ENCODE measurements at regions not wholly inside any gene's neighbourhood (a gene's known extent, or its start where the extent isn't known, plus 50 kb on each side); places are given as distances from the start of the nearest gene placed in this dataset.
"Not testable (repeated sequence)": the region's sequence is repeated elsewhere in the genome, so short reads cannot be mapped to it uniquely, and the experiment has no call there.

- DNase-seq, result no peak
Measured at GRCh38 chr16:85447693-85448313, 165.3 kb upstream of the GSE1 start.

DNA sequence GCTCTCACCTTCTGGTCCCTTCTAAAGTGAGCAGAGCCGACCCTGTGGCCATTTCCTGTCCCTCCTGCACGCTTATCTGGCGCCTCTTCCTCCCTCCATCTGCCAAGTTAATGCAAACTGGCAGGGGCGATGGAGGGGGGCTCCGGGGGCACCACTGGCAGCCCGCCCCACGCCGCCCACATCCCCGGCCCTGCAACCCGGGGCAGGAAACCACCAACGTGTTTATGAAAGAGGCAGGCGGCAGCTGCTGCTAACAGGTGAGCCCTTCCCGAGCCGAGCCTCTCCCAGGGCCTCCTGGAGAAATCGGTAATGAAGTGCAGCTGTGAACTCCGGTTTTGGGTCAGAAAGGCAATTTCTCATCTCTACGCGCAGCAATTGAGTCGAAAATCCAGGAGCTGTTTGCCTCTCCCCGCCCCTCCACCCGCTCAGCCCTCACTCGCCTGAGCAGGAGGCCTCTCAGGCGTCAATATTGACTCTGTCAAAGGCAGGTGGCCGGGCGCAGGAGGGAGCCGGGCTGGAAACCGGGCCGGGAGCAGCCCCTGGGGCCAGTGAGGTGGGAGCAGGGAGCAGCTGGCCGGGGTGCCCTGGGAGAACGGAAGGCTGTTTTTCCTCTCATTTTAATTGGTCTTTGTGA lies 164.4 kb upstream of the GSE1 start:
- DNase-seq, result no peak

DNA sequence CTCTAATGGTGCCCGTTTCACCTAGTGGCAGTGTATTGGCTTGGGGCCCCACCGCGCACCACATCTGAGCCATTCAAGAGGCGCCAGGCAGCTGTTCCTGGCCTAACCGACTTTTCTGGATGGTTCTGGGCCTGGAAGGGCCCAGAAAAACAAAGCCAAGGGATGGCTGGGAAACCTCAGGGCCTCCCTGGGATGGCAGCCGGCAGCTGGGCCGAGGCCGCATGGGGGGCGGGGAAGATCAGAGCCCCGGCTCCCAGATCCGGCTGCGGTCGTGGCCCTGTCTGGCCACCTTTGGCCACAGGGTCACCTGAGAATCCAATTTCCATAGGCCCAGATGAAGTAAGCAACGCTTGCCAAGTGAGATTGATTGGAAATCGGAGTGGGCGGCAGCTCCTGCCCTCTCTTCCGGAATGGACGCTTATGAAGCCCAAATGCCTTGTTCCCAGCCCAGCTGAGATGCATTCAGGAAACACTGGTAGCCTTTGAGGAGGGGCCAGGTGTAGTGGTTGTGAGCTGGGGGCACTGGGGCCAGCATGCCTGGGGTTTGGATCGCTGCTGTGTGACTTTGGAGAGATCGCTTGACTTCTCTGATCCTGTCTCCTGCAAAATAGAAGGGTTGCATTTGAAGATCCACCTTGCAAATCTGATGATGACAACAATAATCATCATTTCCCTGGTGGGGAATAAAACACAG lies 163.8 kb upstream of the GSE1 start:
- DNase-seq, result no peak

GRCh38 chr16:85449885-85450245 lies 163.3 kb upstream of the GSE1 start:
- DNase-seq, result no peak

DNA sequence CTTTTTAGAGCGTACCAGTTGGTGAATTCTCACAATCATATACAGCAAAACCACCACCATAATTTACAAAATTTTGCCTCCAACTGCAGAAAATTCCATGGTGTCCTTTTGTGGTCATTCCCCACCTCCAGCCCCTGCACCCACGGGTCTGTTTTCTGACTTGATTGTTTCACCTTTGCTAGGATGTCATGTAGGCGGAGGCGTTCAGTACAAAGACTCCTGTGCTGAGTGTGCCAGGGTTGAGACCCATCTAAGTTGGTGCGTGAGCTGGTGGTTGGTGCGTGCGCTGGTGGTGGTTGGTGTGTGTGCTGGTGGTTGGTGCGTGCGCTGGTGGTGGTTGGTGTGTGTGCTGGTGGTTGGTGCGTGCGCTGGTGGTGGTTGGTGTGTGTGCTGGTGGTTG lies 162.0 kb upstream of the GSE1 start:
- not testable (repeated sequence) for DNase-seq

GRCh38 chr16:85451641-85452363 lies 161.3 kb upstream of the GSE1 start:
- no peak for DNase-seq

DNA sequence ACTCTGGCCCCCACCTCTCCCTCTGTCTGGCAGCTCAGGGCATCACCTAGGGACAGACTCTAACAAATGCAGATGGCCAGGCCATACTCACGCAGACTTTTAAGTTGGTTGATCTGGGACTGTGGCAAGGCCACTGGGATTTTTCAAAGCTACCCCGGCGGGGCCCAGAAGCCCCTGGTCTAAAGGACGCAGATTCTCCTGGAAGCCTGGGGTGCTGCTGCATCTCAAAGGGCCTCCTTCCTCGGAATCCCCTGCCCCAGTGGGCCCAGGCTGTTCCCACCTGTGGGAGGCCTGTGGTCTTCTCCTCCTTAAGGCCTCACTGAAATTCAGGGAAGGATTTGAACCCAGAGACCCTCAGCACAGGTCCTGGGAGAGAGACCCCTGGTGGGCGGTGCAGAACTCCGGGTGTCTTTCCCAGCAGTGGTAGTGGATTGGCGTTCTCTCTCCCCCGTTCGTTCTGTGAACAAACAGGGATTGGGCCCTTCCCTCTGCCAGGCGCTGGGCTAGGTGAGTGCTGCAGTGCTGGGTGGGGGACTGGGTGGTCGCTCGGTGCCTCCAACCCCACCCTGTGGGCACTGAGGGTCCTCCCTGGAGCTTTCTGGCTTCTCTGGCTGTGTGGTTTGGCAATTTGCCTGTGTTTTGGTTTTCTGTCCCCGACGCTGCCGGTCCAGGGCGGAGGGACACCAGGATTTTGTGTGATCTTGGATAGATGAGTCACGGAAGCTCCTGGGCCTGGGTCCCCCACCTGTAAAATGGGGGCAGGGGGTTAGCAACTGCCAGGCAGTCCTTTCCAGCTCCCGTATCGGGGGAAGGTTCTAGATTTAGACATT lies 160.5 kb upstream of the GSE1 start:
- DNase-seq, result no peak

DNA sequence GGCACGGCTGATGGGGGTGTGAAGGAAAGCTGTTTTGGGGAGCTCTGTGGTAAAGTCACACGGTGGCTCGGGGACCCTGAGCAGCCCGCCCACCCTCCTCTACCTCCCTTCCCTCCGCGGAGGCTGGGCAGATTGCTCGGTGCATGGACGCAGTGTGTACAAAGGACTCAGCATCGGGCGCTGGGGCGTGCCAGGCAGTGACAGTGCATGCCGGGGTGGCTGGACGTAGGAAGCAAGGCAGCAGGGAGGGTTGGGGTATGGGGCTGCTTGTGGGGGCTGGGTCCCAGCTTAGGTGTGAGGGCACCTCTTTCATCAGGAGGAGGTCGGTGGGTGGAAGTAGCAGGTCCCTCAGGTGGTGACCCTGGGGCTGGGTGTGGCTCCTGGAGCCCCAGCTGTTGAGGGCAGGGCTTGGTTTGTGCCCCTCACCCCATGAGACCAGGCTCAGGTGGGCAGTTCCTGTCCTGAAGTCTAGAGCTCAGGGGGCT lies 159.9 kb upstream of the GSE1 start:
- no peak for DNase-seq

GRCh38 chr16:85453703-85454102 lies 159.4 kb upstream of the GSE1 start:
- DNase-seq, result no peak

DNA sequence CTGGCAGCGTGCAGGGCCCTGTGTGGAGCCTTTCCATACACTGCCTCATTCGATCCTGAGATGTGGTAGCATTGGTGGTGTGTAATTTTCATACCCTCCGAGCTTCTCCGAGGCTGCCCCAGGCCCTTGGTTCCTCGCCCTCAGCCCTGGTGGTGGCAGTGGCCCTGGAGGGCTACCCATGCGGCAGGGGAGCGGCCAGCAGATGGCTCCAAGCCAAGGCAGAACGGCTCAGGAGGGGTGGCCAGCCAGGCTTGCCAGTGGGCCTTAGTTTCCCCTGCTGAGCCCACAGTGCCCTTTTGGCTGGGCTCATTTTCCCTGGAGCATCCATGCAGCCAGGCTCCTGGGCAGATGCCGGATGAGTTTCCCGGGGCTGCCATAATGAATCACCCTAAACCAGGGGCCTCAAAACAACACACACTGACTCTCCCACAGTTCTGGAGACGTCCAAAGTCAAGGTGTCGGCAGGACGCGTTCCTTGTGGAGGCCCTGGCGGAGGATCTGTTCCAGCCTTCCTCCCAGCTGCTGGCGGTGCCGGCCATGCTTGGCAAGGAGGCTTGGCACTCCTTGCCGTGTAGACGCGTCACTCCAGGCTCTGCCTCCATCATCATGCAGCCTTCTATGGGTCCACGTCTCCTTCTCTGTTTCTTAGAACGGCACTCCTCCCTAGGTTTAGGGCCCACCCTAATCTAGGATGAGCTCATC lies 158.8 kb upstream of the GSE1 start:
- no peak for DNase-seq

DNA sequence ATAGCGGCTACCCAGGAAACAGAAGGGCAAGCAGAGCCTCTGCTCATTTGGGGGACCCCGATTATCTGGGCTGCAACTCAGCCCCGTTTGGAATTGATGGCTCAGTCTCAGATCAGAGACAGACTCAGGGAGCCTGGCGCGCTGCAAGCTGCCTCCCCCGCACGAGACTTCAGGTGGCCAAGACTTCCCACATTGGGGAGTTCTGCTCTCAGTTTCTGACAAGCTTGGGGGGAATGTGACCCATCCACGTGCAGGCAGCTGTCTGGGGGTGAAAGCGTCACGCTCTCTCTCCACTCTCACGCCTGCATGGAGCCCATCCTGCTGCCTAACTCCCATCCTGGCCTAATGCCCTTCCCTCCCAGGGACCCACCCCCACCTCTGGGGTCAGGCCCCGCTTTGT lies 157.6 kb upstream of the GSE1 start:
- DNase-seq, result no peak

- DNase-seq, result no peak
Measured at GRCh38 chr16:85457366-85457765, 155.8 kb upstream of the GSE1 start.

- DNase-seq, result no peak
Measured at GRCh38 chr16:85458968-85459367, 154.2 kb upstream of the GSE1 start.

GRCh38 chr16:85459529-85460251 lies 153.4 kb upstream of the GSE1 start:
- no peak for DNase-seq

DNA sequence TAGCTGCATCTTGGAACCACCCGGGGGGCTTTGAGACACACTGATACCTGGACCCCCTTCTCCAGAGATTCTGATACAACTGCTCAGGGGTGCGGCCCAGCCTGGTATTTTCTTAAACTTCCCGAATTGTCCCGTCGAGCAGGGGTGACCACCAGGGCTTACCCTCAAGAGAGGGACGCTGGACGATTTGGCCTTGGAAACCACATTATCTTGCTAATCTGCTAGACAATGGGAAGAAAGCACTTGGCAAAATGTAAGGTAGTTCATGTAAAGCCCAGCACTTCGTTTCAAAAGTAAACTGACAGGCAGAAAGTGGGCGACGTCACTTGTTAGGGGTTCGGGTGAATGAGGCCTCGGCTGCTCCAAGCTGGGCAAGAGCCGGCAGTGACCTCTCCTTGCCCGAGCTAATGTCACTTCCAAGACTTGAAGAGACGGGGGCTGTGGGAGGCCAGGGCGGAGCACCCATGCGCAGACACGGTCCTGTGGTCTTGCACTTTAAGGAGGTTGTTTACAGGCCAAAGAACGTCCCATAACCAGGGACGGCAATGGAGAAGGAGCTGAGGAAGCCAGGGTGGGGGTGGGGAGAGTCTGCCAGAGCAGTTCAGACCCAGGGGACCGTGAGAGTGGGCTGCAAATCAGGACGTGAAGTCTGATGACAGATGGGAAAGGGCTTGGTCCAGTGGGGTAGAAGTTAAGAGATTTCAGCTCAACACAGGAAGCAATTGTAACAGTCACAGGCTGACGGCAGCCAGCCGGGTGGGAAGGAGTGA lies 152.7 kb upstream of the GSE1 start:
- no peak for DNase-seq

DNA sequence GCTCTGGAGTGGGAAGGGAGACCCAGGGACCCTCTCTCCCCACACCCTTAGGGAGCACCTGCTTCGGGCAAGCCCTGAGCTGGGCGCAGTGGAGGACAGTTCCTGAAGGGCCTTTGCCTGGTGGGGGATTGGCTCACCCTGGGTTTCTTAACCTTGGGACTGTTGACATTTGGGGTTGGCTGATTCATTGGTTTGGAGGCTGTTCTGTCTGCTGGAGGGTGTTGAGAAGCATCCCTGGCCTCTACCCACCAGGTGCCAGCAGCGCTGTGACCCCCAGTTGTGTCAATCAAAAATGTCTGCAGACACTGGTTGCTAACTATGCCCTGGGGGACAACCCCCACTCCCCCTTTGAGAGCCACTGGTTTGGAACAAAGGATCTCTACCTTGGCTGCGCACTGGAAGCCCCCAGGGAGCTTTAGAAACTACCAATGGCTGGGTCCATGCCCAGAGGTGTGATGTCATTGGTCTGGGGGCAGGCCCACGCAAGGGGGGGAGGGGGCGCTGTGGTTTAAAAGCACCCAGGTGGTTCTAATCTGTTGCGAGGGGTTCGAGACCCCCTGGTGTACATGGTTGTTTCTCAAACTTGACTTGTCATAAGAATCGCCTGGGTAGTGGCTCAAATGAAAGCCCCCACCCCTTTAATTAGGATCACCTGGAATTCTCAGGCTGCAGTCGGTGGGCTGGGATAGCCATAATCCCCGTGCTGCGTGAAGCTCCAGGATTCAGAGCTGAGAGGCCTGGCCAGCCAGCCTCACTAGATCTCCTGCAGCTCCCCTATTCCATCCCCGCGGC lies 151.9 kb upstream of the GSE1 start:
- peak in 1 of 2 experiments; percentile 6 for DNase-seq

DNA sequence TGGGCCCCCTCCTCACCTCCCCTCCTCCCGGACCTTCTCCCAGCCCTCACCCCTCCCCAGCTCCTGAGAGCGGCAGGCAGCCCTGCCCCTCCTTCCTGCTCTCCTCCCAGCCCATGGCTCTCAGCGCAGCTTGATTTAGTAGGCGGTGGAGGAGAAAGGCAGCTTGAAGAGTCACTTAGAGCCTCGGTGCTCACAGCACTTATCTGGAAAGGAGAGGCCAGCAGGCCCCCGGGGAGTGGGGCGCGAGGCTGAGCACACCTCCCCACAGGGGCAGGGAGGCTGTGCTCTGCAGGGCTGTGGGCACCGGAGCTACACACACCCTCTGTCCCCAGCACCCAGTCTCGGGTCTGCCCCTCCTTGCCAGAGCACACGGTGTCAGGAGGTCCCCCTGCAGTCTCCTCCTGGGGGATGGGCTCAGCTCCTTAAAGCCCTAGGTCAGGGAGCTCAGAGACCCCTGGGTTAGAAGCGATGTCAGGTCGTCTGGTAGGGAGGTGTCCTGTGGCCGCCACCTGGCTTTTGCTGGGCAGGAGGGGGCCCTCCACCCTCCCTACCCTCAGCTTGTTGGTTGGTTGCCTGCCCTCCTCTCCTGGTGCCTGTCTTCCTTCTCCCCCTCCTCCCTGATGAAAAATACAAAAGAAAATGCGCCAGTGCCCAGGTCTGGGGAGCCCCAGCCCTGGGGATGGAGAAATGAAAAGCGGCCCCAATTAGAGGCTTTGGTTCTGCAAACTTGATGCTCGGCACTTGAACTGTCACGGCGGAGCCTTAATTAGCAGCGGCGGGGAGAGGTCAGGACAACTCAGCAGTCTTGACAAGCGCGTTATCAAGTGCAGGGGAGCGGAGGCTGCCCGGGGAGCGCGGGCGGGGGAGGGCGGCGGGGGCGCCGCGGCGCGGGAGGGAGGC lies 151.1 kb upstream of the GSE1 start:
- no peak for DNase-seq

All from AML-193 (cell line).